IMR-90 (cell line): ENCODE measurements at regions not wholly inside any gene's neighbourhood (a gene's known extent, or its start where the extent isn't known, plus 50 kb on each side); places are given as distances from the start of the nearest gene placed in this dataset.

Source experiments
- BHLHE40 ChIP-seq: fragments of 150-350 bp; IDR thresholded peaks from 2 replicates; pipeline ENCODE4 v1.6.1; 2016; ENCODE audit warnings: mild to moderate bottlenecking, low read depth, low read length
- CTCF ChIP-seq: conservative IDR thresholded peaks from 2 replicates; pipeline ENCODE4 v1.5.1; 2012; ENCODE audit warnings: mild to moderate bottlenecking, low read depth, low read length, improper control_type of control experiment
- FOS ChIP-seq: fragments of 150-350 bp; IDR thresholded peaks from 2 replicates; pipeline ENCODE4 v1.6.1; 2016; ENCODE audit warnings: low read depth, low read length
- MAZ ChIP-seq: IDR thresholded peaks from 2 replicates; pipeline ENCODE4 v1.6.1; 2012; ENCODE audit warnings: low read depth, mild to moderate bottlenecking, low read length, improper control_type of control experiment, moderate library complexity, borderline replicate concordance
- MXI1 ChIP-seq: IDR thresholded peaks from 2 replicates; pipeline ENCODE4 v1.6.1; 2012; ENCODE audit warnings: low read depth, mild to moderate bottlenecking, low read length, moderate library complexity, borderline replicate concordance
- POLR2A ChIP-seq: IDR thresholded peaks from 2 replicates; pipeline ENCODE4 v1.6.1; 2012; ENCODE audit warnings: mild to moderate bottlenecking, low read depth, low read length
- RAD21 ChIP-seq: IDR thresholded peaks from 2 replicates; pipeline ENCODE4 v1.6.1; 2012; ENCODE audit warnings: low read length, improper control_type of control experiment
- RCOR1 ChIP-seq: IDR thresholded peaks from 2 replicates; pipeline ENCODE4 v1.6.1; 2012; ENCODE audit warnings: mild to moderate bottlenecking, low read length, improper control_type of control experiment; ENCODE audit not compliant: insufficient replicate concordance
- RFX5 ChIP-seq: IDR thresholded peaks from 2 replicates; pipeline ENCODE4 v1.8.0; 2012; ENCODE audit warnings: low read depth, mild to moderate bottlenecking, low read length, moderate library complexity
- TF ChIP-seq, protein P1 (sequence below): fragments of 150-350 bp; IDR thresholded peaks from 2 replicates; pipeline ENCODE4 v1.6.1; 2017; ENCODE audit warnings: mild to moderate bottlenecking, antibody characterized with exemption, low read length, low read depth

DNA sequence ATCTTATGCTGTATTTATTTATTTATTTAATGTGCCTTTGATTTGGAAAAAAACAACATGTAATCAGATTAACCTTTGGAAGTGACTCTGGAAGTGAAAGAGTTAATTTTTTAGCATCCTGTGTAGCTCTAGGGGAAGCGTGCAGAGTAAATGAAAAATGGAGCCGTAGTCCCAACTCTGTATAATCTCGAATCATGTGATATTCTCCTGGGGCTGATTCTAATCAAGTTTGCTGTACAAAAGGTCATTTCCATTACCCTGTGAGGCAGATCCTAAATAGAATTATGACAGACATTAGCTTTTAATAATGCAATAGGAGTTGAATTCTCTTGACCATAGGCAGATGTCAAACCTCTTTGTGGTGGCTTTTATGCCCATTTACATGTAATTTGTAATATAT, 238.6 kb upstream of the CSNK1A1L start:
- TF ChIP-seq CTCF: no peak
- no peak for TF ChIP-seq RFX5
- TF ChIP-seq, protein P1, sequence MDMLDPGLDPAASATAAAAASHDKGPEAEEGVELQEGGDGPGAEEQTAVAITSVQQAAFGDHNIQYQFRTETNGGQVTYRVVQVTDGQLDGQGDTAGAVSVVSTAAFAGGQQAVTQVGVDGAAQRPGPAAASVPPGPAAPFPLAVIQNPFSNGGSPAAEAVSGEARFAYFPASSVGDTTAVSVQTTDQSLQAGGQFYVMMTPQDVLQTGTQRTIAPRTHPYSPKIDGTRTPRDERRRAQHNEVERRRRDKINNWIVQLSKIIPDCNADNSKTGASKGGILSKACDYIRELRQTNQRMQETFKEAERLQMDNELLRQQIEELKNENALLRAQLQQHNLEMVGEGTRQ: no peak
- no peak for TF ChIP-seq RAD21
- no peak for TF ChIP-seq POLR2A
- TF ChIP-seq RCOR1: no peak
- no peak for TF ChIP-seq FOS
- no peak for TF ChIP-seq BHLHE40
- TF ChIP-seq MAZ: no peak
- no peak for TF ChIP-seq MXI1
